B cell (primary cell): ENCODE measurements at regions not wholly inside any gene's neighbourhood (a gene's known extent, or its start where the extent isn't known, plus 50 kb on each side); places are given as distances from the start of the nearest gene placed in this dataset.
"Not testable (repeated sequence)": the region's sequence is repeated elsewhere in the genome, so short reads cannot be mapped to it uniquely, and the experiment has no call there.

Experiments used
- ATAC-seq: fragments of 200-7000 bp; cut with Tn5 transposase; one replicate; pipeline ENCODE4 v1.10.0; 2021; ENCODE audit warnings: low read depth, mild to moderate bottlenecking, moderate number of reproducible peaks, moderate library complexity
- CTCF ChIA-PET: fragments of 350-600 bp; sonication (Branson Sonifier 250); formaldehyde crosslinking; loops from one replicate; lab custom pipeline; 2021; ENCODE audit warnings: antibody characterized with exemption, inconsistent platforms; lab: Charles Lee
- POLR2A ChIA-PET: fragments of 350-600 bp; sonication (Branson Sonifier 250); formaldehyde crosslinking; loops from one replicate; lab custom pipeline; 2021; ENCODE audit warnings: antibody characterized with exemption; lab: Charles Lee
- DNase-seq: peaks from one replicate; pipeline ENCODE4 v3.0.0; 2013
- H2AFZ ChIP-seq: 2 replicates; pipeline ENCODE4 v1.6.1; 2012; ENCODE audit warnings: mild to moderate bottlenecking, low read depth, low read length; ENCODE audit not compliant: insufficient read depth, poor library complexity, severe bottlenecking
- H3K27ac ChIP-seq, 2 donors: 1 replicate in 1 of 2; 2 replicates in 1 of 2; pipeline ENCODE4 v1.5.1; 2012 to 2013; ENCODE audit warnings: low read length in 2 of 2, mild to moderate bottlenecking in 2 of 2, moderate library complexity in 1 of 2
- H3K27me3 ChIP-seq, 4 experiments: fragments of 200-600 bp in 1 of 4; sonication (generic) in 1 of 4; replicated peaks in 1 of 4; 1 replicate in 2 of 4; 2 replicates in 2 of 4; pipeline versions ENCODE4 v1.6.1 to v1.7.0; 2013 to 2016; ENCODE audit warnings: low read length in 3 of 4, mild to moderate bottlenecking in 2 of 4, mixed read lengths in 1 of 4, moderate library complexity in 1 of 4; ENCODE audit not compliant: insufficient read depth in 4 of 4, control insufficient read depth in 3 of 4; ENCODE audit errors: control extremely low read depth in 1 of 4
- H3K36me3 ChIP-seq, 2 experiments: replicated peaks in 1 of 2; 1 replicate in 1 of 2; 2 replicates in 1 of 2; pipeline versions ENCODE4 v1.6.1 to v1.7.1; 2013; ENCODE audit warnings: low read length in 1 of 2; ENCODE audit not compliant: insufficient read depth in 2 of 2, control insufficient read depth in 1 of 2; ENCODE audit errors: control extremely low read depth in 1 of 2, extremely low read depth in 1 of 2
- H3K4me1 ChIP-seq, 2 donors: fragments of 200-600 bp in 1 of 2; sonication (generic) in 1 of 2; 1 replicate in 1 of 2; 2 replicates in 1 of 2; pipeline versions ENCODE4 v1.5.1 to v1.6.1; 2013 to 2017; ENCODE audit warnings: low read length in 2 of 2; ENCODE audit not compliant: control insufficient read depth in 2 of 2, insufficient read depth in 2 of 2
- H3K4me2 ChIP-seq: replicated peaks from 2 replicates; pipeline ENCODE3; 2012; ENCODE audit warnings: mild to moderate bottlenecking, low read depth, low read length; ENCODE audit not compliant: poor library complexity, severe bottlenecking
- H3K4me3 ChIP-seq, 5 experiments: fragments of 200-600 bp in 1 of 5; sonication (generic) in 1 of 5; 1 replicate in 3 of 5; 2 replicates in 2 of 5; pipeline versions ENCODE4 v1.5.1 to v1.7.0; 2011 to 2016; ENCODE audit warnings: low read length in 4 of 5, mild to moderate bottlenecking in 4 of 5, low read depth in 2 of 5, control low read depth in 1 of 5, moderate library complexity in 1 of 5; ENCODE audit not compliant: insufficient read depth in 1 of 5; ENCODE audit errors: control extremely low read depth in 1 of 5, extremely low read depth in 1 of 5
- H3K79me2 ChIP-seq: fragments of 200-600 bp; sonication (generic); one replicate; pipeline ENCODE4 v1.6.0; 2016; ENCODE audit warnings: low read length; ENCODE audit not compliant: control insufficient read depth, insufficient read depth
- H3K9ac ChIP-seq: fragments of 200-600 bp; sonication (generic); 2 replicates; pipeline ENCODE4 v1.6.1; 2017; ENCODE audit warnings: mild to moderate bottlenecking, low read length, moderate library complexity
- H3K9me3 ChIP-seq, 3 donors: one replicate each; pipeline versions ENCODE4 v1.6.1 to v1.7.1; 2013; ENCODE audit warnings: low read length in 2 of 3; ENCODE audit not compliant: control insufficient read depth in 2 of 3, insufficient read depth in 1 of 3; ENCODE audit errors: control extremely low read depth in 1 of 3
- H4K20me1 ChIP-seq: 2 replicates; pipeline ENCODE4 v1.6.0; 2012; ENCODE audit warnings: mild to moderate bottlenecking, low read length; ENCODE audit not compliant: insufficient read depth, control insufficient read depth, poor library complexity, severe bottlenecking
- H3K27ac Mint-ChIP-seq: one replicate; pipeline ENCODE4 v1.8.0; 2021; ENCODE audit warnings: mixed read lengths
- H3K27me3 Mint-ChIP-seq: one replicate; pipeline ENCODE4 v1.8.0; 2021; ENCODE audit warnings: mixed read lengths
- H3K4me1 Mint-ChIP-seq: one replicate; pipeline ENCODE4 v1.8.0; 2021; ENCODE audit warnings: mixed read lengths
- H3K4me3 Mint-ChIP-seq: one replicate; pipeline ENCODE4 v1.8.0; 2021; ENCODE audit warnings: mixed read lengths
- H3K9me3 Mint-ChIP-seq: one replicate; pipeline ENCODE4 v1.8.0; 2022; ENCODE audit warnings: mixed read lengths; ENCODE audit not compliant: insufficient read depth
- EZH2 ChIP-seq: IDR thresholded peaks from 2 replicates; pipeline ENCODE4 v1.6.1; 2012; ENCODE audit warnings: borderline replicate concordance, low read depth, mild to moderate bottlenecking, moderate library complexity, low read length; ENCODE audit not compliant: insufficient read depth, poor library complexity, severe bottlenecking
- WGBS: methylation state at CpG from one replicate; pipeline ENCODE4 v1.1.5; 2013; ENCODE audit warnings: missing lambda C conversion rate; ENCODE audit not compliant: insufficient coverage; 5-methylcytosine and 5-hydroxymethylcytosine counted together
- intact Hi-C: fragments of 100-400 bp; cut with micrococcal nuclease; formaldehyde crosslinking; loops from one replicate; pipeline ENCODE4 v1.10.0; 2022
- TF ChIP-seq, protein P1 (sequence below): fragments of 200-600 bp; IDR thresholded peaks from one replicate; pipeline ENCODE4 v1.8.0; 2022; ENCODE audit warnings: antibody characterized with exemption, mild to moderate bottlenecking

DNA sequence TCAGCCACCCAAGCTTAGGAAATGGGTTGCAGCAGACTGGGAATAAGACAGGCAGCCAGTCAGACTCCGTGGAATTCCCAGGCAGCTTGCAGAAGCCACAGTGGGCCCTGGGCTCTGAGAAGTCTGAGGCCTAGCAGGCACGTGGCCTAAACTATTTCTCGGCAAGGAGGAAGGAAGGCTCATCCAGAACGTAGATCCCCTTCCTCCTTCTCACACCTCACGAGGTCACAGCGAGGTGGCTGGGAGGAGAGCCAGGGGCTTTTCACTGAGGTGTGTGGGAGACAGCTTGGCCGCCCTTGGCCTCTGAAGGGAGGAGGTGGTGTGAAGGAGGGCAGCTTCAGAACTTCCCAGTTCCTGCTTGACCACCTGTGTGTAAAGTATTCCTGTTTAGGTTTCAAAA is 77.2 kb upstream of the CCZ1B start:
- H3K9me3 Mint-ChIP-seq, DNase-seq, H3K9ac ChIP-seq, CTCF ChIA-PET, H3K27me3 Mint-ChIP-seq, H3K27me3 ChIP-seq, H3K4me3 Mint-ChIP-seq, H4K20me1 ChIP-seq, H3K27ac Mint-ChIP-seq, H3K9me3 ChIP-seq, H3K27ac ChIP-seq, ATAC-seq, H3K79me2 ChIP-seq, H3K36me3 ChIP-seq, H3K4me1 Mint-ChIP-seq, H3K4me1 ChIP-seq, intact Hi-C loops, POLR2A ChIA-PET, H3K4me3 ChIP-seq, H3K4me2 ChIP-seq, H2AFZ ChIP-seq: not testable (repeated sequence)
- 46% methylated on average over 1 of the region's 7 CpGs for WGBS

DNA sequence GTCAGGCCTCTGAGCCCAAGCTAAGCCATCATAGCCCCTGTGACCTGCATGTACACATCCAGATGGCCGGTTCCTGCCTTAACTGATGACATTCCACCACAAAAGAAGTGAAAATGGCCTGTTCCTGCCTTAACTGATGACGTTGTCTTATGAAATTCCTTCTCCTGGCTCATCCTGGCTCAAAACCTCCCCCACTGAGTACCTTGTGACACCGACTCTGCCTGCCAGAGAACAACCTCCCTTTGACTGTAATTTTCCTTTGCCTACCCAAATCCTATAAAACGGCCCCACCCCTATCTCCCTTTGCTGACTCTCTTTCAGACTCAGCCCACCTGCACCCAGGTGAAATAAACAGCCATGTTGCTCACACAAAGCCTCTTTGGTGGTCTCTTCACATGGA is 77.7 kb upstream of the CCZ1B start:
- intact Hi-C loops, CTCF ChIA-PET, H3K4me2 ChIP-seq, ATAC-seq, H3K4me1 ChIP-seq, H3K4me3 Mint-ChIP-seq, H4K20me1 ChIP-seq, H3K9ac ChIP-seq, H3K27ac ChIP-seq, H3K27ac Mint-ChIP-seq, H3K36me3 ChIP-seq, H3K4me3 ChIP-seq, H3K4me1 Mint-ChIP-seq, POLR2A ChIA-PET, H3K9me3 ChIP-seq, H3K79me2 ChIP-seq, H3K27me3 Mint-ChIP-seq, H3K9me3 Mint-ChIP-seq, DNase-seq, H2AFZ ChIP-seq, H3K27me3 ChIP-seq: not testable (repeated sequence)
- WGBS: 75% methylated on average over 1 of the region's 4 CpGs

DNA sequence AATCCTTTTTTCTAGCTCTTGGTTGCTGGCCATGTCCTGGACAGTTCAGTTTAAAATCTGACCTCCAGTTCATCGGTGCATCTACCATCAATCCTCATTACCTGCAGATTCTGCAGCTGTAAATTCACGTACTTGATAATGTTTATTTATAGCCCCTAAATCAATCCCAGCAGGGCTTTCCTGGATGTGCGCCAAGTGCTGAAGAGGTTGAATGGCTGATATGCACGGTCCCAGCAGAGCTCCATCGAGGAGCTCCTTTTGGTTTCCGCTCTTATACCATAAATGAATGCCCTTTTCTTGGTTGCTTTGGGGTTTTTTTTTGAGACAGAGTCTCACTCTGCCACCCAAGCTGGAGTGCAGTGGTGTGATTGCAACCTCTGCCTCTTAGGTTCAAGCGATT is 91.2 kb upstream of the CCZ1B start:
- no peak for ATAC-seq
- intact Hi-C loops: no loop called here
- Histone ChIP-seq H2AFZ (no peak overlapping the region), H3K27ac (no peak overlapping the region), H3K36me3 (no peaks in the 10 kb centered on the region), H3K4me2 (no peak overlapping the region), H3K4me1 (no peaks in the 10 kb centered on the region), H3K9ac (no peak overlapping the region), H4K20me1 (no peaks in the 10 kb centered on the region), H3K4me3 (no peak overlapping the region), H3K27me3 (no peaks in the 10 kb centered on the region), H3K79me2 (no peaks in the 10 kb centered on the region), H3K9me3 (no peaks in the 10 kb centered on the region)
- 81% methylated on average over 5 of the region's 7 CpGs for WGBS
- no peak for DNase-seq
- Mint-ChIP-seq H3K4me3 (no peak overlapping the region), H3K27ac (no peak overlapping the region), H3K9me3 (no peaks in the 10 kb centered on the region), H3K4me1 (no peaks in the 10 kb centered on the region), H3K27me3 (peaks cover 14% of the 10 kb centered on the region)
- ChIA-PET POLR2A (no interaction called here), CTCF (no interaction called here)
- TF ChIP-seq EZH2: no peak
- TF ChIP-seq, protein P1, sequence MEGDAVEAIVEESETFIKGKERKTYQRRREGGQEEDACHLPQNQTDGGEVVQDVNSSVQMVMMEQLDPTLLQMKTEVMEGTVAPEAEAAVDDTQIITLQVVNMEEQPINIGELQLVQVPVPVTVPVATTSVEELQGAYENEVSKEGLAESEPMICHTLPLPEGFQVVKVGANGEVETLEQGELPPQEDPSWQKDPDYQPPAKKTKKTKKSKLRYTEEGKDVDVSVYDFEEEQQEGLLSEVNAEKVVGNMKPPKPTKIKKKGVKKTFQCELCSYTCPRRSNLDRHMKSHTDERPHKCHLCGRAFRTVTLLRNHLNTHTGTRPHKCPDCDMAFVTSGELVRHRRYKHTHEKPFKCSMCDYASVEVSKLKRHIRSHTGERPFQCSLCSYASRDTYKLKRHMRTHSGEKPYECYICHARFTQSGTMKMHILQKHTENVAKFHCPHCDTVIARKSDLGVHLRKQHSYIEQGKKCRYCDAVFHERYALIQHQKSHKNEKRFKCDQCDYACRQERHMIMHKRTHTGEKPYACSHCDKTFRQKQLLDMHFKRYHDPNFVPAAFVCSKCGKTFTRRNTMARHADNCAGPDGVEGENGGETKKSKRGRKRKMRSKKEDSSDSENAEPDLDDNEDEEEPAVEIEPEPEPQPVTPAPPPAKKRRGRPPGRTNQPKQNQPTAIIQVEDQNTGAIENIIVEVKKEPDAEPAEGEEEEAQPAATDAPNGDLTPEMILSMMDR: no peak
